ENCODE measurements at regions not wholly inside any gene's neighbourhood (a gene's known extent, or its start where the extent isn't known, plus 50 kb on each side); places are given as distances from the start of the nearest gene placed in this dataset.

- TF ChIP-seq CTCF (conservative IDR thresholded peaks at IDR 0.05; ENCODE audit: low read depth, low read length) (no peak), EZH2phosphoT487 (IDR thresholded peaks at IDR 0.05; ENCODE audit: borderline replicate concordance, low read length) (no peak), EZH2 (IDR thresholded peaks at IDR 0.05; ENCODE audit: low read length, unreplicated experiment) (no peak)
Observed at GRCh38 chr18:8890957-8891464, 185.7 kb downstream of the MTCL1 start.

All from PC-3 (cell line).